ENCODE measurements at regions not wholly inside any gene's neighbourhood (a gene's known extent, or its start where the extent isn't known, plus 50 kb on each side); places are given as distances from the start of the nearest gene placed in this dataset.

GRCh38 chr4:108382751-108383150, 214.0 kb upstream of the LEF1 start:
- no peak overlapping the region for H3K27ac ChIP-seq (ENCODE audit: low read length)
- H4K20me1 ChIP-seq (ENCODE audit: insufficient read depth, low read length), result no peaks in the 10 kb centered on the region
- no peak overlapping the region for H3K9ac ChIP-seq (ENCODE audit: low read length)
- no peak overlapping the region for H3K4me3 ChIP-seq (ENCODE audit: low read length)
- no peak overlapping the region for H2AFZ ChIP-seq (ENCODE audit: low read length)
- no peaks in the 10 kb centered on the region for H3F3A ChIP-seq (ENCODE audit: insufficient read depth, low read length)
- H3K9me3 ChIP-seq (replicated peaks; ENCODE audit: insufficient read depth, low read length), result no peaks in the 10 kb centered on the region
- H3K4me1 ChIP-seq (ENCODE audit: low read length), result no peaks in the 10 kb centered on the region
- no peaks in the 10 kb centered on the region for H3K79me2 ChIP-seq (ENCODE audit: low read length)
- DNase-seq, result no peak
- TF ChIP-seq EZH2 (optimal IDR thresholded peaks at IDR 0.05; ENCODE audit: low read depth, low read length) (no peak), CTCF (IDR thresholded peaks at IDR 0.05; ENCODE audit: low read length) (no peak)
- no peak overlapping the region for H3K4me2 ChIP-seq (ENCODE audit: low read depth, low read length)
- no peaks in the 10 kb centered on the region for H3K27me3 ChIP-seq (replicated peaks; ENCODE audit: insufficient read depth, low read length)
- H3K36me3 ChIP-seq (replicated peaks; ENCODE audit: insufficient read depth, low read length), result no peaks in the 10 kb centered on the region
- H3K9me2 ChIP-seq (replicated peaks; ENCODE audit: insufficient read depth, low read length), result no peaks in the 10 kb centered on the region

GRCh38 chr4:108378164-108378563, 209.4 kb upstream of the LEF1 start:
- Histone ChIP-seq H3K4me1 (ENCODE audit: low read length) (peaks cover 24% of the 10 kb centered on the region), H4K20me1 (ENCODE audit: insufficient read depth, low read length) (no peaks in the 10 kb centered on the region), H3K9ac (ENCODE audit: low read length) (no peak overlapping the region), H3K27ac (ENCODE audit: low read length) (no peak overlapping the region), H3K4me3 (ENCODE audit: low read length) (no peak overlapping the region), H3K9me2 (replicated peaks; ENCODE audit: insufficient read depth, low read length) (no peaks in the 10 kb centered on the region), H3K4me2 (ENCODE audit: low read depth, low read length) (no peak overlapping the region), H2AFZ (ENCODE audit: low read length) (no peak overlapping the region), H3K27me3 (replicated peaks; ENCODE audit: insufficient read depth, low read length) (no peaks in the 10 kb centered on the region), H3K79me2 (ENCODE audit: low read length) (no peaks in the 10 kb centered on the region), H3F3A (ENCODE audit: insufficient read depth, low read length) (peaks cover 2% of the 10 kb centered on the region; the same call in 1 of the 2 replicates), H3K9me3 (replicated peaks; ENCODE audit: insufficient read depth, low read length) (no peaks in the 10 kb centered on the region), H3K36me3 (replicated peaks; ENCODE audit: insufficient read depth, low read length) (no peaks in the 10 kb centered on the region)
- TF ChIP-seq CTCF (IDR thresholded peaks at IDR 0.05; ENCODE audit: low read length), result no peak
- no peak for TF ChIP-seq EZH2phosphoT487 (IDR thresholded peaks at IDR 0.05; ENCODE audit: low read length)
- TF ChIP-seq EZH2 (optimal IDR thresholded peaks at IDR 0.05; ENCODE audit: low read depth, low read length), result no peak
- no peak for DNase-seq

GRCh38 chr4:108377021-108377420, 208.3 kb upstream of the LEF1 start:
- Histone ChIP-seq H3K27ac (ENCODE audit: low read length) (no peak overlapping the region; the same call in 1 of the 2 replicates), H3K9me2 (replicated peaks; ENCODE audit: insufficient read depth, low read length) (no peaks in the 10 kb centered on the region), H2AFZ (ENCODE audit: low read length) (no peak overlapping the region), H4K20me1 (ENCODE audit: insufficient read depth, low read length) (no peaks in the 10 kb centered on the region), H3K4me2 (ENCODE audit: low read depth, low read length) (peak overlapping the region; percentile 38), H3F3A (ENCODE audit: insufficient read depth, low read length) (peaks cover 10% of the 10 kb centered on the region; the same call in 1 of the 2 replicates), H3K27me3 (replicated peaks; ENCODE audit: insufficient read depth, low read length) (no peaks in the 10 kb centered on the region), H3K79me2 (ENCODE audit: low read length) (no peaks in the 10 kb centered on the region), H3K4me3 (ENCODE audit: low read length) (no peak overlapping the region; the same call in 1 of the 2 replicates), H3K36me3 (replicated peaks; ENCODE audit: insufficient read depth, low read length) (no peaks in the 10 kb centered on the region), H3K9ac (ENCODE audit: low read length) (no peak overlapping the region), H3K9me3 (replicated peaks; ENCODE audit: insufficient read depth, low read length) (no peaks in the 10 kb centered on the region), H3K4me1 (ENCODE audit: low read length) (peaks cover 32% of the 10 kb centered on the region)
- TF ChIP-seq EZH2 (optimal IDR thresholded peaks at IDR 0.05; ENCODE audit: low read depth, low read length) (no peak), EZH2phosphoT487 (IDR thresholded peaks at IDR 0.05; ENCODE audit: low read length) (no peak), CTCF (IDR thresholded peaks at IDR 0.05; ENCODE audit: low read length) (no peak)
- DNase-seq, result no peak

Measured in MM.1S (cell line).